MM.1S (cell line): ENCODE measurements at regions not wholly inside any gene's neighbourhood (a gene's known extent, or its start where the extent isn't known, plus 50 kb on each side); places are given as distances from the start of the nearest gene placed in this dataset.

Experiments used
- DNase-seq: peaks from one replicate; pipeline ENCODE4 v3.0.0-alpha.2; 2015
- H2AFZ ChIP-seq: fragments of 300-600 bp; sonication (generic); 2 replicates; pipeline ENCODE4 v1.6.0; 2016; ENCODE audit warnings: antibody characterized with exemption, low read length
- H3F3A ChIP-seq: fragments of 300-600 bp; sonication (generic); 2 replicates; pipeline ENCODE4 v1.6.1; 2016; ENCODE audit warnings: mild to moderate bottlenecking, antibody characterized with exemption, low read length, moderate library complexity, mixed read lengths; ENCODE audit not compliant: insufficient read depth
- H3K27ac ChIP-seq: fragments of 300-600 bp; sonication (generic); 2 replicates; pipeline ENCODE4 v1.5.1; 2016; ENCODE audit warnings: mild to moderate bottlenecking, low read length
- H3K27me3 ChIP-seq: fragments of 300-600 bp; sonication (generic); replicated peaks from 2 replicates; pipeline ENCODE4 v1.6.0; 2016; ENCODE audit warnings: low read length; ENCODE audit not compliant: insufficient read depth
- H3K36me3 ChIP-seq: fragments of 300-600 bp; sonication (generic); replicated peaks from 2 replicates; pipeline ENCODE4 v1.6.1; 2016; ENCODE audit warnings: mild to moderate bottlenecking, low read length, mixed read lengths; ENCODE audit not compliant: insufficient read depth
- H3K4me1 ChIP-seq: fragments of 300-600 bp; sonication (generic); 2 replicates; pipeline ENCODE4 v1.6.1; 2016; ENCODE audit warnings: low read length, mixed read lengths
- H3K4me2 ChIP-seq: fragments of 300-600 bp; sonication (generic); 2 replicates; pipeline ENCODE4 v1.6.0; 2016; ENCODE audit warnings: low read depth, low read length
- H3K4me3 ChIP-seq: fragments of 300-600 bp; sonication (generic); 2 replicates; pipeline ENCODE4 v1.5.1; 2016; ENCODE audit warnings: low read length, mixed read lengths
- H3K79me2 ChIP-seq: fragments of 300-600 bp; sonication (generic); 2 replicates; pipeline ENCODE4 v1.6.1; 2016; ENCODE audit warnings: mixed run types, low read length, mixed read lengths
- H3K9ac ChIP-seq: fragments of 300-600 bp; sonication (generic); 2 replicates; pipeline ENCODE4 v1.6.1; 2016; ENCODE audit warnings: low read length, mixed read lengths
- H3K9me2 ChIP-seq: fragments of 300-600 bp; sonication (generic); replicated peaks from 2 replicates; pipeline ENCODE4 v1.6.1; 2016; ENCODE audit warnings: mild to moderate bottlenecking, low read length, mixed read lengths; ENCODE audit not compliant: insufficient read depth
- H3K9me3 ChIP-seq: fragments of 300-600 bp; sonication (generic); replicated peaks from 2 replicates; pipeline ENCODE4 v1.6.1; 2016; ENCODE audit warnings: mild to moderate bottlenecking, low read length, mixed read lengths; ENCODE audit not compliant: insufficient read depth
- H4K20me1 ChIP-seq: fragments of 300-600 bp; sonication (generic); 2 replicates; pipeline ENCODE4 v1.6.1; 2016; ENCODE audit warnings: mild to moderate bottlenecking, low read length, moderate library complexity, mixed read lengths; ENCODE audit not compliant: insufficient read depth
- CTCF ChIP-seq: fragments of 300-600 bp; sonication (generic); IDR thresholded peaks from 2 replicates; pipeline ENCODE4 v1.5.1; 2016; ENCODE audit warnings: antibody characterized with exemption, low read length, mixed read lengths
- EZH2 ChIP-seq: fragments of 300-600 bp; sonication (generic); optimal IDR thresholded peaks from 2 replicates; pipeline ENCODE3; 2017; ENCODE audit warnings: low read depth, mild to moderate bottlenecking, antibody characterized with exemption, low read length, mixed read lengths
- EZH2phosphoT487 ChIP-seq: fragments of 300-600 bp; sonication (generic); IDR thresholded peaks from 2 replicates; pipeline ENCODE4 v1.6.1; 2018; ENCODE audit warnings: antibody characterized with exemption, low read length

GRCh38 chrX:110866421-110866820 is 70.8 kb upstream of the CHRDL1 start:
- Histone ChIP-seq H3K27ac (no peak overlapping the region), H3K27me3 (no peaks in the 10 kb centered on the region), H3K4me2 (no peak overlapping the region), H3F3A (no peaks in the 10 kb centered on the region), H3K79me2 (no peaks in the 10 kb centered on the region), H4K20me1 (no peaks in the 10 kb centered on the region), H3K9me3 (no peaks in the 10 kb centered on the region), H3K4me1 (no peaks in the 10 kb centered on the region), H3K4me3 (no peak overlapping the region), H2AFZ (no peak overlapping the region), H3K9ac (no peak overlapping the region), H3K9me2 (no peaks in the 10 kb centered on the region), H3K36me3 (no peaks in the 10 kb centered on the region)
- no peak for DNase-seq
- TF ChIP-seq EZH2 (no peak), EZH2phosphoT487 (no peak), CTCF (no peak)

- no peak overlapping the region for H3K9ac ChIP-seq
- no peaks in the 10 kb centered on the region for H3F3A ChIP-seq
- no peaks in the 10 kb centered on the region for H3K4me1 ChIP-seq
- no peaks in the 10 kb centered on the region for H3K36me3 ChIP-seq
- H4K20me1 ChIP-seq: no peaks in the 10 kb centered on the region
- H3K9me2 ChIP-seq: no peaks in the 10 kb centered on the region
- H3K4me2 ChIP-seq: no peak overlapping the region
- H3K27ac ChIP-seq: no peak overlapping the region
- no peaks in the 10 kb centered on the region for H3K9me3 ChIP-seq
- no peaks in the 10 kb centered on the region for H3K27me3 ChIP-seq
- TF ChIP-seq EZH2: no peak
- TF ChIP-seq CTCF: no peak
- no peak for TF ChIP-seq EZH2phosphoT487
- no peak overlapping the region for H3K4me3 ChIP-seq
- no peaks in the 10 kb centered on the region for H3K79me2 ChIP-seq
- no peak for DNase-seq
- no peak overlapping the region for H2AFZ ChIP-seq
Measured at GRCh38 chrX:110863883-110864282, 68.3 kb upstream of the CHRDL1 start.

- no peaks in the 10 kb centered on the region for H3F3A ChIP-seq
Measured at GRCh38 chrX:110858565-110858964, 62.9 kb upstream of the CHRDL1 start.

More at GRCh38 chrX:110858565-110858964, 62.9 kb upstream of the CHRDL1 start:
- H3K4me1 ChIP-seq: no peaks in the 10 kb centered on the region
- no peak overlapping the region for H3K27ac ChIP-seq
- H3K9ac ChIP-seq: no peak overlapping the region
- H3K4me3 ChIP-seq: no peak overlapping the region
- H3K79me2 ChIP-seq: no peaks in the 10 kb centered on the region
- H2AFZ ChIP-seq: no peak overlapping the region
- no peaks in the 10 kb centered on the region for H3K36me3 ChIP-seq
- no peaks in the 10 kb centered on the region for H3K9me2 ChIP-seq
- no peaks in the 10 kb centered on the region for H3K27me3 ChIP-seq
- TF ChIP-seq CTCF (no peak), EZH2phosphoT487 (no peak), EZH2 (no peak)
- H3K4me2 ChIP-seq: no peak overlapping the region
- DNase-seq: no peak
- no peaks in the 10 kb centered on the region for H3K9me3 ChIP-seq
- no peaks in the 10 kb centered on the region for H4K20me1 ChIP-seq
